ENCODE measurements at regions not wholly inside any gene's neighbourhood (a gene's known extent, or its start where the extent isn't known, plus 50 kb on each side); places are given as distances from the start of the nearest gene placed in this dataset.

DNA sequence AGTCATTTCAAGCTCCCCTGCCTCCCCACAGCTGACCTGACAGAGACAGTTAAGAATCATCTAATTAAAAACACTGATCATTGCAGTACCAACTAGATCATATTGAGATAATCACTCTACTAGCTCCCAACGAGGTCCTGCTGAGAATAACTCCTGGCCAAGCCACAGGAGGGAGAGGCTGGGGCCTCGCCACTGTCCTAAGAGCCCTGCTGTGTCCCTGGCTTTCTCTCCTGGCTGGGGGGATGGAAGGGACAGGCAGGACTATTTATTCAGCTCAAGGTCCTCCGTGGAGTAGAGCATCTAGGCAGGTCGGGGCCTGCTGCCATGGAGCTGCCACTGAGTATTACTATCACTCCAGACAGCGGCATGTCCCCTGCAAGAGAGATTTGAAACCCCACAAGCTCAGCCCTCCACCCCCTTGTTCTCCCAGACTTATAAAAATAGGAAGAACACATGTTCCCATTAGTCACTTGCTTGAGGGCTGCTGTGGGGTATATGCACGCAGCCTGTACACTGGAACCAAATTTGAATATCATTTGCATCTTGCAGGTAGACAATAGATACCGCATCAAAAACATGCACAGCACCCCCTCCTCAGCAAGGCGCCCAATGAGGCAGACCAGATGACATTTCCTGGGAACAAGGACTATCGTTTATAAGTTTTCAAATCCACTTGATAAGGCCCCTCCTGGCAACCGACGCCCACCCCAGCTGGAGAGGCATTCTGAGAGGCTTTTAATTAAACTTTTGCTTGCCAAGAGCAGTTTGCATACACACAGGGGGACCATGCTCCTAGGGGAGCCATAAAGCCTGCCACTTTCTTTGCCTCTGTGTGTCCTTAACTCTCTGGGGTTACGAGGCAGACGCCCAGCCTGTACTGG, 385.2 kb upstream of the ZFHX3 start:
- TF ChIP-seq CTCF (IDR thresholded peaks at IDR 0.05) = no peak
- TF ChIP-seq POLR2A (IDR thresholded peaks at IDR 0.05; ENCODE audit: low read depth) = no peak
